DMS53 (cell line): ENCODE measurements at regions not wholly inside any gene's neighbourhood (a gene's known extent, or its start where the extent isn't known, plus 50 kb on each side); places are given as distances from the start of the nearest gene placed in this dataset.

ENCODE experiments used
- DNase-seq: peaks from one replicate; lab custom pipeline; 2025; lab: John Stamatoyannopoulos, UW

GRCh38 chr9:107210775-107211174 is 72.3 kb upstream of the RAD23B start:
- no peak for DNase-seq

GRCh38 chr9:107211284-107211923 is 71.7 kb upstream of the RAD23B start:
- no peak for DNase-seq

GRCh38 chr9:107212613-107213012 is 70.5 kb upstream of the RAD23B start:
- DNase-seq: no peak

- DNase-seq: peak; percentile 53
Measured at GRCh38 chr9:107213080-107213479, 70.0 kb upstream of the RAD23B start.

GRCh38 chr9:107213561-107214028 is 69.5 kb upstream of the RAD23B start:
- DNase-seq: peak; percentile 93

- DNase-seq: peak; percentile 7
Measured at GRCh38 chr9:107214381-107214780, 68.7 kb upstream of the RAD23B start.

- DNase-seq: no peak
Measured at GRCh38 chr9:107214915-107215314, 68.2 kb upstream of the RAD23B start.

- no peak for DNase-seq
Measured at GRCh38 chr9:107215381-107215780, 67.7 kb upstream of the RAD23B start.

- DNase-seq: peak; percentile 43
Measured at GRCh38 chr9:107216329-107216728, 66.8 kb upstream of the RAD23B start.

GRCh38 chr9:107218829-107219485 is 64.1 kb upstream of the RAD23B start:
- no peak for DNase-seq

- no peak for DNase-seq
Measured at GRCh38 chr9:107219486-107220077, 63.5 kb upstream of the RAD23B start.

GRCh38 chr9:107221321-107221720 is 61.8 kb upstream of the RAD23B start:
- DNase-seq: no peak

GRCh38 chr9:107222020-107222522 is 61.0 kb upstream of the RAD23B start:
- peak; percentile 73 for DNase-seq

GRCh38 chr9:107223381-107223780 is 59.7 kb upstream of the RAD23B start:
- no peak for DNase-seq

- DNase-seq: peak; percentile 59
Measured at GRCh38 chr9:107224252-107224651, 58.8 kb upstream of the RAD23B start.

- DNase-seq: no peak
Measured at GRCh38 chr9:107226421-107226820, 56.7 kb upstream of the RAD23B start.

GRCh38 chr9:107227774-107228173 is 55.3 kb upstream of the RAD23B start:
- DNase-seq: peak; percentile 9

GRCh38 chr9:107228496-107229039 is 54.5 kb upstream of the RAD23B start:
- peak; percentile 51 for DNase-seq

- no peak for DNase-seq
Measured at GRCh38 chr9:107229241-107229741, 53.8 kb upstream of the RAD23B start.
